ENCODE measurements at regions not wholly inside any gene's neighbourhood (a gene's known extent, or its start where the extent isn't known, plus 50 kb on each side); places are given as distances from the start of the nearest gene placed in this dataset.
"Not testable (repeated sequence)": the region's sequence is repeated elsewhere in the genome, so short reads cannot be mapped to it uniquely, and the experiment has no call there.

- H3K4me3 ChIP-seq (ENCODE audit: low read depth, low read length): no peak overlapping the region
- TF ChIP-seq CTCF (IDR thresholded peaks at IDR 0.05; ENCODE audit: insufficient read depth, low read depth, low read length, missing control alignments): no peak
- DNase-seq (ENCODE audit: low read depth): no peak
Observed at GRCh38 chr16:65254144-65254543, 132.3 kb upstream of the CDH11 start.

GRCh38 chr16:65249768-65250167 is 127.9 kb upstream of the CDH11 start:
- TF ChIP-seq CTCF (IDR thresholded peaks at IDR 0.05; ENCODE audit: insufficient read depth, low read depth, low read length, missing control alignments): no peak
- no peak for DNase-seq (ENCODE audit: low read depth)
- H3K4me3 ChIP-seq (ENCODE audit: low read depth, low read length): no peak overlapping the region

DNA sequence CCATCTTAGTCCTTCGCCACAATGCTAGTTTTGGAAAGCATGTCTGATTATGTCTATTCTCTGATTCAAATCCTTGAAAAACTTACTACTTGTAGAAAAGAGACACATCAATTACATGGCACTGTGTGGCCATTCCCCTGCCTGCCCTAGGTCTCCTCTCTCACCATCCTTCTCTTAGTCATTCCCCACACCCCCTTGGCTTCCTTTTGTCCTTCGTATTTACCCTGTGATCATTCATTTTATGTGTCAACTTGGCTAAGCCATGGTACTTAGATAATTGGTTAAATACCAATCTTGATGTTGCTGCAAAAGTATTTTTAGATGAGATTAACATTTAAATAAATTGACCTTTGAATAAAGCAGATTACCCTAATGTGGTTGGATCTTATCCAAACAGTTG is 122.9 kb upstream of the CDH11 start:
- no peak overlapping the region for H3K4me3 ChIP-seq (ENCODE audit: low read depth, low read length)
- no peak for DNase-seq (ENCODE audit: low read depth)
- no peak for TF ChIP-seq CTCF (IDR thresholded peaks at IDR 0.05; ENCODE audit: insufficient read depth, low read depth, low read length, missing control alignments)

DNA sequence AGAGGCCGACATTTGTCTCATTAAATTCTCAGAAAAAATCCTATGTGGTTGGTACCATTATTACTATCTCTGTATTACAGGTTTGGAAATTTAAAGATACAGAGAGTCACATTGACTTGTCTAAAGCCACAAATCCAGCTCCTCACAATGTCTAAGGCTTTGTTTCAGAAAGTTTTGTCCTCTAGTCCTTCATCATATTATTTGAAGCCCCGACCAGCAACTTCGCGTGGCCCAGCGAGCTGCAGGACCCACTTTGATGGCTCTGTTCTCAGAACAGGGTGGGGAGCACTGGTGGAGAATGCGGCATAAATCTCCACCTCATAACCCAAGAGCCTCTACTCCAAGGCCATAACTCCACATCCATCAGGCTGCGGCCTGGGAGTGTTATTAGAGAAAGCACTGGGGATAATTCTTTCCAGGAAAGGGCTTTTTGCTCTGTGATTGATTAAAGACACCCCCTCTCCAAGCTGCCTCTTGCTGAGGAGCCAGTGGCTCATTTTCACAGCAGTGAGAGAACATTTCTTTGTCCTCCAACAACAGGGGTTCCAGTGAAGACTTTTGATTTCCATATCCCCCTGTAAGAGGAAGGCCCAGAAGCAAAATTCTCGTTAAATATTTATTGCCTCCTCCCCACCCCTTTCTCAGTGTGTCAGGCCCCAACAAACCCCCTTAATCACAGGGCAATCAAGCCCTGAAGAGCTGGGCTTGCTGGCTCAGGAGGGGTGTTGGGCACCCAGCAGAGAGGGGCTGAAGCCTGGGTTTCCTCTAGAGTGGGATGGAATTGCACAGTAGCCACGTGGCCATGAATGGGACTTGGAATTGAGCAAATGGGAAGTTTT is 113.7 kb upstream of the CDH11 start:
- DNase-seq (ENCODE audit: low read depth): no peak
- no peak for TF ChIP-seq CTCF (IDR thresholded peaks at IDR 0.05; ENCODE audit: insufficient read depth, low read depth, low read length, missing control alignments)
- H3K4me3 ChIP-seq (ENCODE audit: low read depth, low read length): no peak overlapping the region

- not testable (repeated sequence) for DNase-seq (ENCODE audit: low read depth); H3K4me3 ChIP-seq (ENCODE audit: low read depth, low read length)
Observed at GRCh38 chr16:65234721-65235320, 113.0 kb upstream of the CDH11 start.

DNA sequence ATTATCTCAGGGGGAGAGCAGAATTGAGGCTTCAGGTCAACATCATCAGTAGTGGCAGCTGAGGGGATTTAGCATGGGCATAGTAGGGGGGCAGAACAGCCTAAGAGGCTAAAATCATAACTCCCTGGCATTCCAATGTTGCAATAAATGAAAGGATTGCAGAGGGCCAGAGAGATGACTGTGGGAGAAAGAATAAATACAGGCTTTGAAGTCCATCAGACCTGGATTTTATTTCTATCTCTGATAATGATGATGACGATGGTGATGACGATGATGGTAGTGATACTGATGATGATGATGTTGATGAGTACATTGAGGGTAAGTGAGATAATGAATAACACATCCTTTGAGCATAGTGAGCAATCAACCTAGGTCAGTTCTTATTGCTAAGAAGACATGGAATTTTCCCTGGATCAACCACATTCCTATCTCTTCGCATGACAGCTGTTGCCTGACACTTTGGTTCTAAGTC is 107.4 kb upstream of the CDH11 start:
- DNase-seq (ENCODE audit: low read depth): no peak
- H3K4me3 ChIP-seq (ENCODE audit: low read depth, low read length): no peak overlapping the region
- no peak for TF ChIP-seq CTCF (IDR thresholded peaks at IDR 0.05; ENCODE audit: insufficient read depth, low read depth, low read length, missing control alignments)

- no peak for TF ChIP-seq CTCF (IDR thresholded peaks at IDR 0.05; ENCODE audit: insufficient read depth, low read depth, low read length, missing control alignments)
- H3K4me3 ChIP-seq (ENCODE audit: low read depth, low read length): no peak overlapping the region
- no peak for DNase-seq (ENCODE audit: low read depth)
Observed at GRCh38 chr16:65227150-65227835, 105.4 kb upstream of the CDH11 start.
